GM19452 (cell line): ENCODE measurements at regions not wholly inside any gene's neighbourhood (a gene's known extent, or its start where the extent isn't known, plus 50 kb on each side); places are given as distances from the start of the nearest gene placed in this dataset.
"Not testable (repeated sequence)": the region's sequence is repeated elsewhere in the genome, so short reads cannot be mapped to it uniquely, and the experiment has no call there.

Experiments used
- ATAC-seq: cut with Tn5 transposase; IDR thresholded peaks from one replicate; pipeline ENCODE4 v1.9.1; 2021; ENCODE audit not compliant: unreplicated experiment

- no peak for ATAC-seq
Observed at GRCh38 chr20:26134606-26135005, 438.0 kb upstream of the ZNF337 start.

GRCh38 chr20:26133794-26134193, 437.1 kb upstream of the ZNF337 start:
- ATAC-seq: not testable (repeated sequence)

GRCh38 chr20:26120920-26121319, 424.3 kb upstream of the ZNF337 start:
- not testable (repeated sequence) for ATAC-seq

DNA sequence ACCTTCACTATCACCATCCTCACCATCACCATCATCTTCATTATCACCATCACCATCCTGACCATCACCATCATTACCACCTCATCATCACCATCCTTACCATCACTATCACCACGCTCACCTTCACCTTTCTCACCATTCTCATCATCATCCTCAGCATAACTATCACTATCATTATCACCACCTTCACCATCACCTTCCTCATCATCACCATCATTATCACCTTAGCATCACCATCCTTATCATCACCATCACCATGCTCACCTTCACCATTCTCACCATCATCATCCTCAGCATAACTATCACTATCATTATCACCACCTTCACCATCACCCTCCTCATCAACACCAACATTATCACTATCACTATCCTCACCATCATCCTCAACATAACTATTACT, 397.8 kb upstream of the ZNF337 start:
- ATAC-seq: not testable (repeated sequence)

DNA sequence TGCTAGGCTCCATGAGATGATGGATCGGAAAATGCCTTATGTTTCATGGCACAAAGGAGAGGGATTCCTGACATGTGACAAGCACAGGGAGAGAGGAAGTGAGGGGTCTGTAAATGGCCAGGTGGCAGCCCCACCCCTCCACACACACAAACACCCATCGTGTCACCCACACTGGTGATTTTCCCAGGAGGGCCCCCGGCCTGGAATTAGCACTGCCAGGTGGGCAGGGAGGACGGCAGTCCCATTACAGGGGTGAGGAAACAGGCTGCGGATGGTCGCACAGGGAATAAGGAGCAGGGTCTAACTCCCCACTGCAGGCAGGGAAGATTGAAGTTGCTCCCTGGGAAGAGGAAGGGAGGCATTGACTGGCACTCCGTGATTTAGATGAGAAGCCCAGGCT, 395.3 kb upstream of the ZNF337 start:
- not testable (repeated sequence) for ATAC-seq

DNA sequence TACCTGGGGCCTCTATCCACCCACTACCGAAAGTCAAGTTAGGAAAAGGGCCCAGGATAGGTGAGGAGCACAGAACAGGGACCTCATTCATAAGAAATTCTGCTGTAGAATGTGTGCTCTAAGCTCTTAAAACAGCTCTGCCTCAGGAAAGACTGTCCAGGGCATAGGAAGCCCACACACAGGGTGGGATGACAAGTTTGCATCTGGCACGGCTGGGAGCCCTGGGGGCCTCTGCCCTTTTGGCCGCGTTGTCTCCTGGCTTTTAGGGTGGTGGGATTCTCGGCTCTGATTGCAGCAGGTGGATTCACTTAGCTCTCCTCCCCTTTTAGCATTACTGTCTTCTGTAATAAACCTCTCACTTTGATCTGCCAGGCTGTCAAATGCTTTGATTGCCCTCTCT, 389.5 kb upstream of the ZNF337 start:
- not testable (repeated sequence) for ATAC-seq

- not testable (repeated sequence) for ATAC-seq
Observed at GRCh38 chr20:26073972-26074371, 377.3 kb upstream of the ZNF337 start.

DNA sequence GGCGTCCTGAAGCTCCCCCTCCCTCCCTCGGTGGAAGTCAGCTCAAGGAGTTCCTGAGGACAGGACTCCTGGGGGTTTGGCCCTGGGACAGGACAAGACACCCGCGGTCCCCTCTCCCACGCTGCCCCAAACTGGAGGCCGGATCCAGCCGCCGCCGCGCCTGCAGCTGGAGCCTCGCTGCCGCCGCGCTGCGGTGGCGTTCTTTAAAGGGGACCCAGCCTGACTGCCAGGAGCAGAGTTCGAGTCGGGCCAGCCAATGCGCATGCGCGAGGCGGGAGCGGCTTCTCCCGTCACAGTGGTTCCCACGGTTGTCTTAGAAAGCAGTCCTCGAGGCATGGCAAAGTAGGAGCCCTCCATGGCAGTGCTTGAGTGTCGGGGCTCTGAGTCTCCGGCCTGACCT, 362.7 kb upstream of the ZNF337 start:
- ATAC-seq: not testable (repeated sequence)

DNA sequence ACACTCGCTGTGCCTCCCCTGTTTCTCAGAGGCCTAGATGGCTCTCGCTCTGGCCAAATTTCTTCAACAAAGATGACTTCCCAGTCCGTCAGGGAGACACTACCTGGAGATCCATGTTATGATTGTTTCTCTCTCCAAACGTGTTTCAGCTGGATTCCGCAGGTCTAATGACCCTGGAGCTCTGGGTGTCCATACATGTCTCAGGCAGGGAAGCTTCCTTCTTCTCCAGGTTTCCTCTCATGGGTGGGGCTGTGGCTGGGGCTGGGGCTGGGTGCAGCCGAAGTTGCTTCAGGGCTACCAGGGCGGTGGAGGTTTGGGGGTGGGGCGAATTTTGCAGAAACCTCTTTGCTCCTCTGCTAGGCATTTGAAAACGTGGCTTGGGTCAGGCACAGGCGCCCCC, 361.8 kb upstream of the ZNF337 start:
- ATAC-seq: not testable (repeated sequence)

DNA sequence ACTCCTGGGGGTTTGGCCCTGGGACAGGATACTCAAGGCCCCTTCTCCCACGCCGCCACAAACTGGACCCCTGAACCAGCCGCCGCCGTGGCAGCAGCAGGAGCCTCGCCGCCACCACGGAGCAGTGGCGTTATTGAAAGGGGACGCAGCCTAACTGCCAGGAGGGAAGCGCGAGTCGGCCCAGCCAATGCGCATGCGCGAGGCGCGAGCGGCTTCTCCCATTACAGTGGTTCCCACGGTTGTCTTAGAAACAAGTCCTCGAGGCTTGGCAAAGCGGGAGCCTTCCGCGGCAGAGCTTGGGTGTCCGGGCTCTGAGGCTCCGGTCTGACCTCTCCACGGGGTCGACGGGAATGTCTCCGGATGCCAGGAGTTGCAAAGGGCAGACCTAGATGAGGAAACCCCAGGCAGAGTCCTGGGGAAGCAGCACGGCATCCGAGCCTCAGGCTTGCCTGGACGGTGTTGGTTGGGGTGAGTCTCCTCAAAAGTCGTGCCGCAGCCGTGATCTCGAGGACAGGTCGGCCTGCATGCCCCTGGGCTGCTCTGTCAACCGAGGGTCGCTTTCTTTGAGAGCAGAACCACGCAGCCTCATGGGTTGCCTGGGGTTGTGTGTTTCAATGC, 360.6 kb upstream of the ZNF337 start:
- ATAC-seq: not testable (repeated sequence)

DNA sequence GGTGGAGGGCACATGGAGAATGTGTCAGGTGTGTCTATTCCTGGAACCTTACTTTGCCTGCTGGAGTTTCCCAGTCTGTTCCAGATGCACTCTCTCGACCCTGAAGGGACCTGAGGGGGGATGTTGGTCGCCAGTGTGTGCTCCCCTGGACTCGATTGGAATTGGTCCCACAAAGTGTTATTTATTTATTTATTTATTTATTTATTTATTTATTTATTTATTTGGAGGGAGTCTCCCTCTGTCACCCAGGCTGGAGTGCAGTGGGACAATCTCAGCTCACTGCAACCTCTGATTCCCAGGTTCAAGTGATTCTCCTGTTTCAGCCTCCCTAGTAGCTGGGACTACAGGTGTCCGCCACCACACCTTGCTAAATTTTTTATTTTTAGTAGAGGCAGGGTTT, 329.1 kb upstream of the ZNF337 start:
- ATAC-seq: not testable (repeated sequence)

DNA sequence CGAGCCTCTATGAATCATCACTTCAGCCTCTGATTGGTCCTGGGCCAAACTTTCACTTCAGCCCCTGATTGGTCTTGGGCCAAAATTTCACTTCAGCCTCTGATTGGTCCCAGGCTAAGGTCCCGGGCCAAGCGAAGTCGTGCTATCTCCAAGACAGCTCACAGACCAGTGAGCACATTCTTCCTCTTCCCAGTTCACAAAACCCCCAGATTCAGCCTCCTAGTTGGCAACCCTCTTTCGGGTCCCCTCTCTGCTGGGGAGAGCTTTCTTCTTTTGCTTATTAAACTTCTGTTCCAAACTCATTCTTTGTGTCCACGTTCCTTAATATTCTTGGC, 314.3 kb upstream of the ZNF337 start:
- not testable (repeated sequence) for ATAC-seq

DNA sequence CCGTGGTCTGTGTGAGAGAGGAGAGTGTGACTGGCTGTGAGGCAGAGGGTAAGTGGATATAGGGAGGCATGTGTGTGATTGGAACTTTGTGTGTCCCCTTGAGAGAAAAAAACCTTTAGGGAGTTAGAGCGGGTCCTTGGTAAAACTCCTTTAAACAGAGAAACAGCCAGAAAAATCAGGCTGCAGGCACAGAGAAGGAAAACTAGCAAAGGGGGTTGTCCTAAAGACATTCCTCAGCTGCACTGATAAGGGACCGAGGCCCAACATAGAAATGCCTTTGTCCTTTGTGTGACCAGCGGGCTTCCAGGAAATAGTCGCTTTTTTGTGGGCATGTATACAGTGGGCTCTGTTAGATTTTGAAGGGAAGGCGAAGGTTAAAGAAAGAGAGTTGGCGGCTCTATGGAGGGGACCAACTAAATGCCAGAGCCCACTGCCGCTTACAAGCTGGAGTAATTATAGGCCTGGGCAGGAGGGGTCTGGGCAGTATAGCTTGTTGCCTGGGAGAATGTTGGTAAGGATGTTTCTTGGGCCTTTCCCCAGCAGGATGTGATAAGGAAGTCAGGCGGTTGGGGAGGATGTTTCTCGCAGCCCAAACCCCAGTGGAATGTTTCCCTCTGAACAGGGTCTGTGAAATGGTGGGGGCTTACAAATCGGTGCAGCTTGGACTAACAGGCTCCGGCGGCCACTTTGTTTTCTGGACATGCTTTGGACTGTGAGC, 313.7 kb upstream of the ZNF337 start:
- ATAC-seq: not testable (repeated sequence)

- ATAC-seq: not testable (repeated sequence)
Observed at GRCh38 chr20:26009402-26010223, 313.0 kb upstream of the ZNF337 start.

DNA sequence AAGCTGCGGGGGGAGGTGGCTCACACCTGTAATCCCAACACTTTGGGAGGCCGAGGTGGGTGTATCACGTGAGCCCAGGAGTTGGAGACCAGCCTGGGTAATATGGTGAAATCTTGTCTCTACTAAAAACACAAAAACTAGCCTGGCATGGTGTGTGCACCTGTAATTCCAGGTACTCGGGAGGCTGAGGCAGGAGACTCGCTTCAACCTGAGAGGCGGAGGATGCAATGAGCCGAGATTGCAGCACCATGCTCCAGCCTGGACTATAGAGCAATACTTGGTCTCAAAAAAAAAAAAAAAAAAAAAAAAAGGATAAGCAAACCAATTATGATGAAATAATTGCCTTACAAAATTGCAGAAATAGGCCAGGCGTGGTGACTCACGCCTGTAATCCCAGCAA, 311.4 kb upstream of the ZNF337 start:
- not testable (repeated sequence) for ATAC-seq

DNA sequence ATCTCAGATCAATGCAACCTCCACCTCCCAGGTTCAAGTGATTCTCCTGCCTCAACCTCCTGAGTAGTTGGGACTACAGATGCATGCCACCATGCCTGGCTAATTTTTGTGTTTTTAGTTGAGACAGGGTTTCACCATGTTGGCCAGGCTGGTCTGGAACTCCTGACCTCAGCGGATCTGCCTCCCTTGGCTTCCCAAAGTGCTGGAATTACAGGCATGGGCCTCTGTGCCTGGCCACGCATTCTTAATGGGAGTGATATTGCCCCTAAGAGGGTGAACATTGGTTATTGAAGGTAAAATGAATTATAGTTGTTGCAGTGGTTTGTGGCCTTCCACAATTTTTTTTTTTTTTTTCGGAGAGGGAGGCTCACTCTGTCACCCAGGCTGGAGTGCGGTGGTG, 309.5 kb upstream of the ZNF337 start:
- ATAC-seq: not testable (repeated sequence)

GRCh38 chr20:26003959-26004358, 307.3 kb upstream of the ZNF337 start:
- ATAC-seq: not testable (repeated sequence)

GRCh38 chr20:25997367-25998038, 300.9 kb upstream of the ZNF337 start:
- ATAC-seq: not testable (repeated sequence)

DNA sequence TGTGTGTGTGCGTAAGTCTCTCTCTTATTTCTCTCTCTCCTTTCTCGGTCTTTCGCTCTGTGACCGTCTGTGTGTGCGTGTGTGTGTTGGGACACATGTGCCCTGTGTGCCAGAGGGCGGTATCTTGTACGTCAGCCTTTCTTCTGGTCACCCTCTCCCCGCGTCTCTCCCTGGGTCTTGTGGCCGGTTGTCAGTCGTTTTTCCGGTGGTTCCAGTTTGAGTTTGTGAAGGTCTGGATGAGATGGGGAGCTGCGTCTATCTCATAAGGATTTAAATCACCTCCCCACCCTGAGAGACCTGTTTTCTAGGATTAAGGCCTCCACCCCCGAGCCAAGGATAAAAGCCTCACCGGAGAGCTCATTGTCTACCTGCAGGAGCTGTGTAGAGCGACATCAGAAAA, 295.5 kb upstream of the ZNF337 start:
- ATAC-seq: no peak

GRCh38 chr20:25991756-25992130, 295.1 kb upstream of the ZNF337 start:
- no peak for ATAC-seq

DNA sequence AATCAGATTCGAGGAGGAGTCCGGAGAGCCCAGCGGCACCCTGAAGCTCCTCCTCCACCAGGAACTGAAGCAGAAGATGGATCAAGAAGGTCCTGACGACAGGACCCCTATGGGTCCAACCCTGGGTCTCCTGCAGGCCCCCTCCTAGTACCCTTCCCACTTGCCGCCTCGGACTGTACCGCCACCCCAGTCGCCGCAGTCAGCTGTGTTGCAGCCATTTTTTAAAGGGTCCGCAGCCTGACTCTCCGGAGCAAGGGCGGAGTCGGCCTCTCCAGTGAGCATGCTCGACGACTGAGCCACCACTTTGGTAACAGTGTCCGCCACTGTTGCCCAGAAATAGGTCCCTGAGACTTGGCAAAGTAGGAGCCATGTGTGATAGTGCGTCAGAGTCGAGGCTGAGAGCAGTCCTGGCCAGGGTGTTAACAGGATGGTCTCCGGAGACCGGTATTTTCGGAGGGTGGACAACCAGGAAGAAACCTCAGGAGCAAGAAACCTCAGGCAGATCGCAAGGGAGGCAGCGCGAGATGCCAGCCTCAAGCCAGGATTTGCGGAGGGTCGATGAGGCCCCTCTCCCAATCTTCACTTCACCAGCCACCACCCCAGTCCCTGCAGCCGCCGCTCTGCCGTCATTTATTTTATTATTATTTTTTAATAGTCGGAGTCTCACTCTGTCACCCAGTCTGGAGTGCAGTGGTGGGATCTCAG, 294.6 kb upstream of the ZNF337 start:
- ATAC-seq: no peak
